Transverse colon (tissue), 4 donors: ENCODE measurements at regions not wholly inside any gene's neighbourhood (a gene's known extent, or its start where the extent isn't known, plus 50 kb on each side); places are given as distances from the start of the nearest gene placed in this dataset.

Experiments
- DNase-seq: peaks from one replicate; pipeline ENCODE4 v3.0.0-alpha.2; 2019
- H3K27ac ChIP-seq, 4 donors: fragments of 200-600 bp; sonication (generic); 2 replicates each; pipeline ENCODE4 v1.5.1; 2016 to 2018; ENCODE audit warnings: inconsistent platforms in 4 of 4
- H3K27me3 ChIP-seq: fragments of 200-600 bp; sonication (generic); 2 replicates; pipeline ENCODE4 v1.5.1; 2017; ENCODE audit warnings: inconsistent platforms
- H3K36me3 ChIP-seq, 4 donors: fragments of 200-600 bp; sonication (generic); 2 replicates each; pipeline ENCODE4 v1.5.1; 2017 to 2019; ENCODE audit warnings: inconsistent platforms in 4 of 4
- H3K4me1 ChIP-seq, 4 donors: fragments of 200-600 bp; sonication (generic); 2 replicates each; pipeline ENCODE4 v1.5.1; 2017 to 2020; ENCODE audit warnings: inconsistent platforms in 4 of 4
- H3K4me3 ChIP-seq, 4 donors: fragments of 200-600 bp; sonication (generic); 1 replicate in 1 of 4; 2 replicates in 3 of 4; pipeline versions ENCODE4 v1.5.1 to v1.6.1; 2017 to 2019; ENCODE audit warnings: inconsistent platforms in 4 of 4
- H3K9me3 ChIP-seq, 2 donors: fragments of 200-600 bp; sonication (generic); 2 replicates each; pipeline ENCODE4 v1.5.1; 2017 to 2019; ENCODE audit warnings: inconsistent platforms in 2 of 2
- CTCF ChIP-seq, 5 experiments: fragments of 200-600 bp in 3 of 5; fragments of 450-650 bp in 2 of 5; sonication (generic) in 3 of 5; IDR thresholded peaks; 1 replicate in 2 of 5; 2 replicates in 3 of 5; pipeline ENCODE4 v1.5.1; 2016 to 2017; ENCODE audit warnings: antibody characterized with exemption in 5 of 5, inconsistent platforms in 3 of 5, mild to moderate bottlenecking in 2 of 5, moderate library complexity in 1 of 5
- EP300 ChIP-seq: sonication (generic); formaldehyde crosslinking; IDR thresholded peaks from one replicate; pipeline ENCODE4 v1.6.1; 2017; ENCODE audit warnings: antibody characterized with exemption, low read depth
- POLR2A ChIP-seq: fragments of 450-650 bp; IDR thresholded peaks from one replicate; pipeline ENCODE4 v1.6.1; 2016; ENCODE audit warnings: antibody characterized with exemption, mild to moderate bottlenecking, moderate library complexity
- POLR2AphosphoS5 ChIP-seq, 3 donors: sonication (generic); formaldehyde crosslinking; IDR thresholded peaks; one replicate each; pipeline ENCODE4 v1.6.1; 2016; ENCODE audit warnings: antibody characterized with exemption in 3 of 3
- WGBS, 2 donors: methylation state at CpG; one replicate each; pipeline ENCODE4 v1.1.5; 2018; ENCODE audit warnings: low coverage in 1 of 2; 5-methylcytosine and 5-hydroxymethylcytosine counted together
- in situ Hi-C, 4 donors: fragments of 200-750 bp; cut with MboI; loops; one replicate each; pipeline versions ENCODE4 v1.15.0 to v1.15.1; 2017; ENCODE audit warnings: low sequenced_read_pairs in 3 of 4, low pct_ligation_motif_present in 1 of 4, low pct_unique_long_range_greater_than_20kb in 1 of 4
- intact Hi-C: fragments of 100-400 bp; cut with DNase I; formaldehyde crosslinking; loops from one replicate; pipeline ENCODE4 v1.15.1; 2023; ENCODE audit warnings: low total_unique reads

GRCh38 chr7:24499871-24500270 is 73.4 kb upstream of the PALS2 start:
- Histone ChIP-seq H3K27ac (no peak overlapping the region), H3K4me3 (no peak overlapping the region), H3K27me3 (peaks cover 8% of the 10 kb centered on the region), H3K9me3 (no peaks in the 10 kb centered on the region), H3K36me3 (no peaks in the 10 kb centered on the region), H3K4me1 (no peaks in the 10 kb centered on the region)
- 62% methylated on average over 2 of the region's 2 CpGs; no CpG with 5 or more reads in 1 of the 2 donors for WGBS, 2 donors
- TF ChIP-seq POLR2AphosphoS5 (IDR thresholded peaks at IDR 0.05) (no peak), POLR2A (no peak), CTCF (IDR thresholded peaks at IDR 0.05) (no peak), EP300 (no peak)
- no peak for DNase-seq
- intact Hi-C loops, result no loop called here
- in situ Hi-C loops, result no loop called here

DNA sequence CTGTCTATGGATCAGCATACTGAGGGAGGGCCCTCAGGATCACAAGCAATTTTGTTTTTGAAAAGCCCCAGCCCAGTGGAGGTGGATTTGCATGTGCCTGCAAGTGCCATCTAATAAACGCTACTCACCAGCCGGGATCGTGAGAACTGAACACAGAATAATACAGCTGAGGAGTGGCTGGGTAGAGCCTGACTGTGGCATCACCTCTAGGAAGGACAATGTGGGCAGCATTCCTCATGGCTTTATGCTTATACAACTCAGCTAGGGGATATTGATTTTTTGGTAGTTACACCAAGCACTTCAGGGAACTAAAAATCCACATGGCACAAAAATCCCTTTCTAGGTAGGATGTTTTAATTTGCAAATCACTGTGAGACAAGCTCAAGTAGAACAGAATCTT is 72.7 kb upstream of the PALS2 start:
- Histone ChIP-seq H3K4me1 (no peaks in the 10 kb centered on the region), H3K27ac (no peak overlapping the region), H3K27me3 (peaks cover 8% of the 10 kb centered on the region), H3K4me3 (no peak overlapping the region), H3K36me3 (no peaks in the 10 kb centered on the region), H3K9me3 (no peaks in the 10 kb centered on the region)
- no peak for DNase-seq
- intact Hi-C loops (no loop called here), in situ Hi-C loops (no loop called here)
- TF ChIP-seq POLR2AphosphoS5 (IDR thresholded peaks at IDR 0.05), result no peak
- no peak for TF ChIP-seq EP300
- no peak for TF ChIP-seq POLR2A
- no peak for TF ChIP-seq CTCF (IDR thresholded peaks at IDR 0.05)
- 93% methylated on average over 3 of the region's 3 CpGs; no CpG with 5 or more reads in 1 of the 2 donors for WGBS, 2 donors

GRCh38 chr7:24501009-24501408 is 72.2 kb upstream of the PALS2 start:
- DNase-seq, result no peak
- H3K9me3 ChIP-seq, result no peaks in the 10 kb centered on the region
- in situ Hi-C loops, result no loop called here
- H3K27ac ChIP-seq, result no peak overlapping the region
- H3K4me3 ChIP-seq, result no peak overlapping the region
- no peaks in the 10 kb centered on the region for H3K4me1 ChIP-seq
- no peaks in the 10 kb centered on the region for H3K36me3 ChIP-seq
- peaks cover 8% of the 10 kb centered on the region for H3K27me3 ChIP-seq
- intact Hi-C loops, result no loop called here
- WGBS, 2 donors, result 51 to 79% methylated on average over 3 to 7 of the region's 7 CpGs
- TF ChIP-seq EP300 (no peak), POLR2AphosphoS5 (IDR thresholded peaks at IDR 0.05) (no peak), POLR2A (no peak), CTCF (IDR thresholded peaks at IDR 0.05) (no peak)

DNA sequence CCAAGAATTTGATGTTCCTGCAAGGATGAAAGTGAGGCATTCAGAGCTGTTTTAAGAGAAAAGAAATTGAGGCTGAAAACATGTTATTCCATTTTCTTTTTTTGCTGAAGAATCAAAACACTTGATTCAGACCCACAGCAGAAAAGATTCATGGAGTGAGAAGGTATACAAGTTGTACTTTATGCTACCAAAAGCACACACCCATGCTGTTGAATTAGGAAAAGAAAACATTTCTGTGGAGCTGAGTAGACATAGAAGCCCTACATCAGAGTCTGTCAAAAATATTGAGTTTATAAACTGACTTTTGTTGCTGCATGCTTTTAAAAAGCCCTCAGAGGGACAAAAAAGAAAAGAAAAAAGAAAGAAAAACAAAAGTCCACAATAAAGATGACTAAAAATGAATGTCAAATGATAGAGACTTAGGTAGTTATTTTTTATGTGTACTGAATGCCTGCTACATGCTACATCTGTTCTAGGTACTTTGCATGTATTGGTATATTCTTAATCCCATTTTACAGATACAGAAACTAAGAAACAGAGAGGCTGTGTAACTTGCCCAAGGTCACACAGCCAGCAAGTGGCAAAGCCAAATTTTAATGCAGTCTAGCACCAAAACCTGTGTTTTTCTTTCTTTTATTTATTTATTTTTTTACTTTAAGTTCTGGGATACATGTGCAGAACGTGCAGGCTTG is 71.7 kb upstream of the PALS2 start:
- Histone ChIP-seq H3K27me3 (peaks cover 8% of the 10 kb centered on the region), H3K36me3 (no peaks in the 10 kb centered on the region), H3K9me3 (no peaks in the 10 kb centered on the region), H3K4me1 (no peaks in the 10 kb centered on the region), H3K4me3 (no peak overlapping the region), H3K27ac (no peak overlapping the region)
- no peak for DNase-seq
- in situ Hi-C loops (no loop called here), intact Hi-C loops (no loop called here)
- TF ChIP-seq EP300, result no peak
- no peak for TF ChIP-seq POLR2A
- no peak for TF ChIP-seq CTCF (IDR thresholded peaks at IDR 0.05)
- no peak for TF ChIP-seq POLR2AphosphoS5 (IDR thresholded peaks at IDR 0.05)
- WGBS, 2 donors, result 50% methylated on average over 1 of the region's 1 CpG; no CpG with 5 or more reads in 1 of the 2 donors
